ENCODE measurements at regions not wholly inside any gene's neighbourhood (a gene's known extent, or its start where the extent isn't known, plus 50 kb on each side); places are given as distances from the start of the nearest gene placed in this dataset. TPM values are rescaled to one million over a fixed set of nuclear protein-coding genes. Genes with fewer than 3 reads are reported as not detected.
A peak's percentile ranks its signal among the peaks of the same experiment; 100 is the strongest.
"Not testable (repeated sequence)": the region's sequence is repeated elsewhere in the genome, so short reads cannot be mapped to it uniquely, and the experiment has no call there.

- Histone ChIP-seq H3K4me1 (ENCODE audit: insufficient read depth) (no peaks in the 10 kb centered on the region), H3K36me3 (ENCODE audit: insufficient read depth) (no peaks in the 10 kb centered on the region), H3K4me3 (ENCODE audit: low read depth, low read length) (no peak overlapping the region), H3K27ac (ENCODE audit: low read depth) (no peak overlapping the region)
- WGBS: 43% methylated on average over 1 of the region's 1 CpG
- DNase-seq (ENCODE audit: extremely low spot score): no peak
Measured at GRCh38 chr7:138388673-138389491, 71.2 kb upstream of the TRIM24 start.

- no peak for DNase-seq (ENCODE audit: extremely low spot score)
- Histone ChIP-seq H3K27ac (ENCODE audit: low read depth) (no peak overlapping the region), H3K4me1 (ENCODE audit: insufficient read depth) (no peaks in the 10 kb centered on the region), H3K4me3 (ENCODE audit: low read depth, low read length) (no peak overlapping the region), H3K36me3 (ENCODE audit: insufficient read depth) (no peaks in the 10 kb centered on the region)
- 64% methylated on average over 3 of the region's 3 CpGs for WGBS
Measured at GRCh38 chr7:138395763-138396162, 64.3 kb upstream of the TRIM24 start.

- WGBS: 89% methylated on average over 3 of the region's 3 CpGs
- H3K4me3 ChIP-seq (ENCODE audit: low read depth, low read length): no peak overlapping the region
- H3K36me3 ChIP-seq (ENCODE audit: insufficient read depth): no peaks in the 10 kb centered on the region
- no peak overlapping the region for H3K27ac ChIP-seq (ENCODE audit: low read depth)
- peak; percentile 71 for DNase-seq (ENCODE audit: extremely low spot score)
- H3K4me1 ChIP-seq (ENCODE audit: insufficient read depth): no peaks in the 10 kb centered on the region
Measured at GRCh38 chr7:138396251-138397070, 63.6 kb upstream of the TRIM24 start.

- not testable (repeated sequence) for DNase-seq (ENCODE audit: extremely low spot score); H3K36me3 ChIP-seq (ENCODE audit: insufficient read depth); H3K27ac ChIP-seq (ENCODE audit: low read depth); H3K4me3 ChIP-seq (ENCODE audit: low read depth, low read length); H3K4me1 ChIP-seq (ENCODE audit: insufficient read depth)
- WGBS: 95% methylated on average over 3 of the region's 3 CpGs
Measured at GRCh38 chr7:138397071-138397433, 63.0 kb upstream of the TRIM24 start.

- Histone ChIP-seq H3K27ac (ENCODE audit: low read depth) (no peak overlapping the region), H3K4me3 (ENCODE audit: low read depth, low read length) (no peak overlapping the region), H3K36me3 (ENCODE audit: insufficient read depth) (no peaks in the 10 kb centered on the region), H3K4me1 (ENCODE audit: insufficient read depth) (no peaks in the 10 kb centered on the region)
- DNase-seq (ENCODE audit: extremely low spot score): no peak
- WGBS: 64% methylated on average over 1 of the region's 1 CpG
Measured at GRCh38 chr7:138398857-138399256, 61.2 kb upstream of the TRIM24 start.

- no peak overlapping the region for H3K4me3 ChIP-seq (ENCODE audit: low read depth, low read length)
- 61% methylated on average over 6 of the region's 6 CpGs for WGBS
- no peak for DNase-seq (ENCODE audit: extremely low spot score)
Measured at GRCh38 chr7:138400400-138400886, 59.6 kb upstream of the TRIM24 start.

GRCh38 chr7:138402749-138403148 lies 57.3 kb upstream of the TRIM24 start:
- Histone ChIP-seq H3K27ac (ENCODE audit: low read depth) (no peak overlapping the region), H3K4me3 (ENCODE audit: low read depth, low read length) (no peak overlapping the region), H3K36me3 (ENCODE audit: insufficient read depth) (peaks cover 2% of the 10 kb centered on the region), H3K4me1 (ENCODE audit: insufficient read depth) (no peaks in the 10 kb centered on the region)
- no peak for DNase-seq (ENCODE audit: extremely low spot score)
- WGBS: 96% methylated on average over 1 of the region's 1 CpG

More at GRCh38 chr7:138400400-138400886, 59.6 kb upstream of the TRIM24 start:
- H3K27ac ChIP-seq (ENCODE audit: low read depth): no peak overlapping the region
- no peaks in the 10 kb centered on the region for H3K36me3 ChIP-seq (ENCODE audit: insufficient read depth)
- H3K4me1 ChIP-seq (ENCODE audit: insufficient read depth): no peaks in the 10 kb centered on the region

GRCh38 chr7:138405496-138405895 lies 54.6 kb upstream of the TRIM24 start:
- WGBS: 95% methylated on average over 1 of the region's 1 CpG
- Histone ChIP-seq H3K4me3 (ENCODE audit: low read depth, low read length) (no peak overlapping the region), H3K36me3 (ENCODE audit: insufficient read depth) (peaks cover 2% of the 10 kb centered on the region), H3K4me1 (ENCODE audit: insufficient read depth) (no peaks in the 10 kb centered on the region), H3K27ac (ENCODE audit: low read depth) (no peak overlapping the region)
- no peak for DNase-seq (ENCODE audit: extremely low spot score)

- WGBS: 31% methylated on average over 4 of the region's 4 CpGs
- no peak overlapping the region for H3K27ac ChIP-seq (ENCODE audit: low read depth)
- DNase-seq (ENCODE audit: extremely low spot score): no peak
- no peak overlapping the region for H3K4me3 ChIP-seq (ENCODE audit: low read depth, low read length)
- no peaks in the 10 kb centered on the region for H3K4me1 ChIP-seq (ENCODE audit: insufficient read depth)
- peaks cover 2% of the 10 kb centered on the region for H3K36me3 ChIP-seq (ENCODE audit: insufficient read depth)
Measured at GRCh38 chr7:138407792-138408191, 52.3 kb upstream of the TRIM24 start.

Small RNAs in the stretch of these regions (small RNA-seq; reads per million reads assigned to genes)
- not detected for gene RF00019
- not detected for gene RF00432
